ENCODE measurements at regions not wholly inside any gene's neighbourhood (a gene's known extent, or its start where the extent isn't known, plus 50 kb on each side); places are given as distances from the start of the nearest gene placed in this dataset. TPM values are rescaled to one million over a fixed set of nuclear protein-coding genes. Genes with fewer than 3 reads are reported as not detected.

GRCh38 chr21:32975811-32976431 is 49.8 kb upstream of the OLIG2 start:
- Histone ChIP-seq H3K9me2 (ENCODE audit: insufficient read depth, low read length) (no peaks in the 10 kb centered on the region), H3K27ac (ENCODE audit: low read depth, low read length, poor library complexity, severe bottlenecking) (no peak overlapping the region), H3K4me1 (ENCODE audit: insufficient read depth, low read length, poor library complexity, severe bottlenecking) (no peaks in the 10 kb centered on the region), H3K79me2 (ENCODE audit: insufficient read depth, low read depth, low read length) (no peaks in the 10 kb centered on the region), H3K36me3 (ENCODE audit: insufficient read depth, low read length) (no peaks in the 10 kb centered on the region), H4K20me1 (ENCODE audit: insufficient read depth, low read length) (no peaks in the 10 kb centered on the region), H3K4me2 (ENCODE audit: low read length) (no peak overlapping the region), H2AFZ (ENCODE audit: low read length) (no peak overlapping the region), H3K9me3 (ENCODE audit: low read length) (no peaks in the 10 kb centered on the region), H3K4me3 (ENCODE audit: low read depth, low read length, poor library complexity, severe bottlenecking) (no peak overlapping the region)
- POLR2A ChIA-PET: no interaction called here
- DNase-seq (ENCODE audit: low spot score): no peak
- intact Hi-C loops (cut with micrococcal nuclease; ENCODE audit: unreplicated experiment): no loop called here
- TF ChIP-seq, protein P1, sequence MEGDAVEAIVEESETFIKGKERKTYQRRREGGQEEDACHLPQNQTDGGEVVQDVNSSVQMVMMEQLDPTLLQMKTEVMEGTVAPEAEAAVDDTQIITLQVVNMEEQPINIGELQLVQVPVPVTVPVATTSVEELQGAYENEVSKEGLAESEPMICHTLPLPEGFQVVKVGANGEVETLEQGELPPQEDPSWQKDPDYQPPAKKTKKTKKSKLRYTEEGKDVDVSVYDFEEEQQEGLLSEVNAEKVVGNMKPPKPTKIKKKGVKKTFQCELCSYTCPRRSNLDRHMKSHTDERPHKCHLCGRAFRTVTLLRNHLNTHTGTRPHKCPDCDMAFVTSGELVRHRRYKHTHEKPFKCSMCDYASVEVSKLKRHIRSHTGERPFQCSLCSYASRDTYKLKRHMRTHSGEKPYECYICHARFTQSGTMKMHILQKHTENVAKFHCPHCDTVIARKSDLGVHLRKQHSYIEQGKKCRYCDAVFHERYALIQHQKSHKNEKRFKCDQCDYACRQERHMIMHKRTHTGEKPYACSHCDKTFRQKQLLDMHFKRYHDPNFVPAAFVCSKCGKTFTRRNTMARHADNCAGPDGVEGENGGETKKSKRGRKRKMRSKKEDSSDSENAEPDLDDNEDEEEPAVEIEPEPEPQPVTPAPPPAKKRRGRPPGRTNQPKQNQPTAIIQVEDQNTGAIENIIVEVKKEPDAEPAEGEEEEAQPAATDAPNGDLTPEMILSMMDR (conservative IDR thresholded peaks at IDR 0.05; ENCODE audit: low read length): no peak
- TF ChIP-seq EZH2phosphoT487 (IDR thresholded peaks at IDR 0.05; ENCODE audit: borderline replicate concordance, low read depth, low read length): no peak
- CTCF ChIA-PET (ENCODE audit: unreplicated experiment): no interaction called here
- no TSS peak for BruUV-seq (replicated peaks)

Small RNAs in the stretch of these regions (small RNA-seq; reads per million reads assigned to genes)
- gene RF00156: not detected
